ENCODE measurements at regions not wholly inside any gene's neighbourhood (a gene's known extent, or its start where the extent isn't known, plus 50 kb on each side); places are given as distances from the start of the nearest gene placed in this dataset.

DNA sequence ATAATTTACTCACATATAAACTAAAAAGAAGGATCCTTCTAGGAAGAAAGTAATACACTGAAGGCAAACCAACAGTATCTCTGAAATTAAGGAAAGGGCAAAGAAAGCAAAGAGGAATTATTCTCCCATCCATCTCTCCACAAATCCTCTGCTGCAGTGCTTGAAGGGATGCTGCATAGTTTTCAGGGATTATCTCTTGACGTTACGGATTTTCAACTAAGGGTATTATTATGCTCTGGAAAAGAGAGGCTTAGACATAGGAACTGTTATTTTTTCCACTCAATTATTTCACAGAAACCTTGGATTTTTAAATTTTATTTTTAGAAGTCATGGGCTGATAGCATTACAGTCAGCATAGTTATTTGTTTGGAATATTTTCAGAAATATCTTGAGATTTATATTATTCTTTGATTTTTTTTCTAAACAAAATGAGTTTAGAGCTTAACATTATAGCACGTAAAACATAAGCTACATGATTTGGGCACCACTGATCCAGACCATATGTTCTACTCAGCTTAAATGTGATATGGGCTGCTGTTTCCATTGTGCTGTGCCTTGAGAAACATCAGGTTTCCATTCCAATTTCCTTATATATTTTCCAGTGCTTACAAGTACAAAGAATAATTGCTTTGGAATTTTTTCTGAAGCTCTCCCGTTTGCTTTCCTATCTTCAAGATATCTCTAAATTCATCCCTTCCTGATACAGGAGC, 57.9 kb upstream of the DCN start:
- TF ChIP-seq, protein P1, sequence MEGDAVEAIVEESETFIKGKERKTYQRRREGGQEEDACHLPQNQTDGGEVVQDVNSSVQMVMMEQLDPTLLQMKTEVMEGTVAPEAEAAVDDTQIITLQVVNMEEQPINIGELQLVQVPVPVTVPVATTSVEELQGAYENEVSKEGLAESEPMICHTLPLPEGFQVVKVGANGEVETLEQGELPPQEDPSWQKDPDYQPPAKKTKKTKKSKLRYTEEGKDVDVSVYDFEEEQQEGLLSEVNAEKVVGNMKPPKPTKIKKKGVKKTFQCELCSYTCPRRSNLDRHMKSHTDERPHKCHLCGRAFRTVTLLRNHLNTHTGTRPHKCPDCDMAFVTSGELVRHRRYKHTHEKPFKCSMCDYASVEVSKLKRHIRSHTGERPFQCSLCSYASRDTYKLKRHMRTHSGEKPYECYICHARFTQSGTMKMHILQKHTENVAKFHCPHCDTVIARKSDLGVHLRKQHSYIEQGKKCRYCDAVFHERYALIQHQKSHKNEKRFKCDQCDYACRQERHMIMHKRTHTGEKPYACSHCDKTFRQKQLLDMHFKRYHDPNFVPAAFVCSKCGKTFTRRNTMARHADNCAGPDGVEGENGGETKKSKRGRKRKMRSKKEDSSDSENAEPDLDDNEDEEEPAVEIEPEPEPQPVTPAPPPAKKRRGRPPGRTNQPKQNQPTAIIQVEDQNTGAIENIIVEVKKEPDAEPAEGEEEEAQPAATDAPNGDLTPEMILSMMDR (IDR thresholded peaks at IDR 0.05), result no peak
- no peak for TF ChIP-seq POLR2A (IDR thresholded peaks at IDR 0.05)
- no peak for TF ChIP-seq POLR2AphosphoS5 (IDR thresholded peaks at IDR 0.05)

Data from sigmoid colon (tissue), 4 donors.